K562 (cell line): ENCODE measurements at regions not wholly inside any gene's neighbourhood (a gene's known extent, or its start where the extent isn't known, plus 50 kb on each side); places are given as distances from the start of the nearest gene placed in this dataset.

ENCODE experiments used
- CREB3 ChIP-seq: fragments of 450-650 bp; conservative IDR thresholded peaks from 2 replicates; pipeline ENCODE4 v1.6.1; 2016; ENCODE audit warnings: missing genetic modification characterization, low read depth, mild to moderate bottlenecking, missing compliant biosample characterization, moderate library complexity
- CTCF ChIP-seq, 3 experiments: IDR thresholded peaks in 2 of 3; conservative IDR thresholded peaks in 1 of 3; 2 replicates each; pipeline ENCODE4 v1.5.1; 2011 to 2012; ENCODE audit warnings: low read length in 3 of 3, mild to moderate bottlenecking in 3 of 3, control low read depth in 2 of 3, improper control_type of control experiment in 1 of 3, inconsistent platforms in 1 of 3, low read depth in 1 of 3, mixed read lengths in 1 of 3, moderate library complexity in 1 of 3; ENCODE audit not compliant: insufficient read depth in 2 of 3
- HNRNPUL1 ChIP-seq: fragments of 200-400 bp; formaldehyde crosslinking; IDR thresholded peaks from 2 replicates; pipeline ENCODE4 v1.6.1; 2017; ENCODE audit warnings: low read length
- NFYB ChIP-seq: IDR thresholded peaks from 2 replicates; pipeline ENCODE4 v1.6.1; 2011; ENCODE audit warnings: mild to moderate bottlenecking, moderate library complexity; ENCODE audit not compliant: insufficient read length; ENCODE audit errors: extremely low read depth
- ZBTB8A ChIP-seq: fragments of 450-650 bp; IDR thresholded peaks from 2 replicates; pipeline ENCODE4 v1.6.1; 2018; ENCODE audit warnings: mild to moderate bottlenecking, moderate library complexity; ENCODE audit not compliant: partially characterized antibody

- TF ChIP-seq CTCF (IDR thresholded peaks at IDR 0.05 in 2 of 3, conservative IDR thresholded peaks at IDR 0.05 in 1 of 3; ENCODE audit: insufficient read depth in 2 of 3, low read depth in 1 of 3, low read length in 3 of 3) (no peak), NFYB (no peak), CREB3 (tag) (no peak), ZBTB8A (no peak), HNRNPUL1 (no peak)
Measured at GRCh38 chr13:73497430-73497829, 438.6 kb downstream of the KLF5 start.
